NB4 (cell line): ENCODE measurements at regions not wholly inside any gene's neighbourhood (a gene's known extent, or its start where the extent isn't known, plus 50 kb on each side); places are given as distances from the start of the nearest gene placed in this dataset.

ENCODE experiments used
- DNase-seq: peaks from one replicate; pipeline ENCODE4 v3.0.0; 2010; ENCODE audit warnings: low read depth
- H3K4me3 ChIP-seq: one replicate; pipeline ENCODE4 v1.5.1; 2011; ENCODE audit warnings: mild to moderate bottlenecking, low read depth, low read length, moderate library complexity
- CTCF ChIP-seq: IDR thresholded peaks from one replicate; pipeline ENCODE4 v1.5.1; 2012; ENCODE audit warnings: low read depth, low read length
- MAX ChIP-seq: IDR thresholded peaks from 2 replicates; pipeline ENCODE4 v1.6.1; 2011; ENCODE audit warnings: low read depth, low read length
- MYC ChIP-seq: IDR thresholded peaks from 2 replicates; pipeline ENCODE4 v1.6.1; 2011; ENCODE audit warnings: low read depth, low read length
- POLR2A ChIP-seq: IDR thresholded peaks from 2 replicates; pipeline ENCODE4 v1.6.1; 2011; ENCODE audit warnings: mild to moderate bottlenecking; ENCODE audit not compliant: insufficient read length; ENCODE audit errors: extremely low read depth

- no peak for DNase-seq
- H3K4me3 ChIP-seq, result no peak overlapping the region
- TF ChIP-seq MAX (no peak), MYC (no peak), CTCF (no peak), POLR2A (no peak)
Measured at GRCh38 chr16:65200156-65200773, 78.4 kb upstream of the CDH11 start.

- no peak for DNase-seq
- H3K4me3 ChIP-seq, result no peak overlapping the region
- no peak for TF ChIP-seq CTCF
- TF ChIP-seq MYC, result no peak
- TF ChIP-seq POLR2A, result no peak
- no peak for TF ChIP-seq MAX
Measured at GRCh38 chr16:65196420-65197075, 74.7 kb upstream of the CDH11 start.

- no peak overlapping the region for H3K4me3 ChIP-seq
- TF ChIP-seq MYC (no peak), MAX (no peak), CTCF (no peak), POLR2A (no peak)
- no peak for DNase-seq
Measured at GRCh38 chr16:65195998-65196397, 74.1 kb upstream of the CDH11 start.

GRCh38 chr16:65185241-65185778, 63.4 kb upstream of the CDH11 start:
- H3K4me3 ChIP-seq, result no peak overlapping the region
- DNase-seq, result no peak
- TF ChIP-seq POLR2A (no peak), CTCF (no peak), MAX (no peak), MYC (no peak)

GRCh38 chr16:65181071-65181561, 59.3 kb upstream of the CDH11 start:
- TF ChIP-seq POLR2A, result no peak
- TF ChIP-seq MYC, result no peak
- no peak for TF ChIP-seq CTCF
- TF ChIP-seq MAX, result no peak
- no peak for DNase-seq
- no peak overlapping the region for H3K4me3 ChIP-seq
